Right lobe of liver (tissue), 6 donors: ENCODE measurements at regions not wholly inside any gene's neighbourhood (a gene's known extent, or its start where the extent isn't known, plus 50 kb on each side); places are given as distances from the start of the nearest gene placed in this dataset.
"Not testable (repeated sequence)": the region's sequence is repeated elsewhere in the genome, so short reads cannot be mapped to it uniquely, and the experiment has no call there.

Experiments used
- ATAC-seq, 4 donors: fragments of 200-7000 bp; cut with Tn5 transposase; one replicate each; pipeline ENCODE4 v1.9.1; 2020; ENCODE audit warnings: mild to moderate bottlenecking in 4 of 4, moderate library complexity in 4 of 4
- DNase-seq, 3 donors: peaks; one replicate each; pipeline ENCODE4 v3.0.0-alpha.2; 2020
- H3K27ac ChIP-seq, 3 donors: fragments of 200-600 bp; one replicate each; pipeline ENCODE4 v1.8.0; 2022
- H3K27me3 ChIP-seq, 2 donors: fragments of 200-600 bp; one replicate each; pipeline ENCODE4 v1.8.0; 2022
- H3K36me3 ChIP-seq, 4 donors: fragments of 200-600 bp; sonication (generic) in 1 of 4; one replicate each; pipeline versions ENCODE4 v1.5.1 to v1.8.0; 2017 to 2022; ENCODE audit warnings: control low read depth in 1 of 4
- H3K4me1 ChIP-seq, 4 donors: fragments of 200-600 bp; sonication (generic) in 1 of 4; one replicate each; pipeline versions ENCODE4 v1.5.1 to v1.8.0; 2017 to 2022; ENCODE audit warnings: control low read depth in 1 of 4
- H3K4me3 ChIP-seq, 3 donors: fragments of 200-600 bp; one replicate each; pipeline ENCODE4 v1.8.0; 2022
- H3K9me3 ChIP-seq, 4 donors: fragments of 200-600 bp; sonication (generic) in 1 of 4; one replicate each; pipeline versions ENCODE4 v1.5.1 to v1.8.0; 2017 to 2022; ENCODE audit warnings: control low read depth in 1 of 4
- POLR2A ChIP-seq: fragments of 450-650 bp; IDR thresholded peaks from one replicate; pipeline ENCODE4 v1.6.1; 2017; ENCODE audit warnings: antibody characterized with exemption, mild to moderate bottlenecking
- WGBS: methylation state at CpG from one replicate; pipeline ENCODE4 v1.1.6; 2018; ENCODE audit warnings: low coverage, low lambda C conversion rate; ENCODE audit not compliant: insufficient coverage; ENCODE audit errors: missing lambda C conversion rate; 5-methylcytosine and 5-hydroxymethylcytosine counted together
- intact Hi-C, 2 donors: fragments of 100-400 bp; cut with DNase I; formaldehyde crosslinking; loops; one replicate each; pipeline versions ENCODE4 v1.11.2 to v1.14.1; 2022
- TF ChIP-seq, protein P1 (sequence below), 4 donors: fragments of 200-600 bp in 3 of 4; fragments of 450-650 bp in 1 of 4; IDR thresholded peaks; one replicate each; pipeline versions ENCODE4 v1.5.1 to v1.8.0; 2016 to 2022; ENCODE audit warnings: antibody characterized with exemption in 4 of 4, mild to moderate bottlenecking in 2 of 4
- donor health status: DM: no; HTN: yes; CAD: no.
- donor health status: DM: no; HTN: no; CAD: no.
- donor health status: DM: no; HTN: no; CAD: no.
- donor health status: DM: no; HTN: yes; CAD: no.
- donor health status: DM: no; HTN: yes; CAD: no.

DNA sequence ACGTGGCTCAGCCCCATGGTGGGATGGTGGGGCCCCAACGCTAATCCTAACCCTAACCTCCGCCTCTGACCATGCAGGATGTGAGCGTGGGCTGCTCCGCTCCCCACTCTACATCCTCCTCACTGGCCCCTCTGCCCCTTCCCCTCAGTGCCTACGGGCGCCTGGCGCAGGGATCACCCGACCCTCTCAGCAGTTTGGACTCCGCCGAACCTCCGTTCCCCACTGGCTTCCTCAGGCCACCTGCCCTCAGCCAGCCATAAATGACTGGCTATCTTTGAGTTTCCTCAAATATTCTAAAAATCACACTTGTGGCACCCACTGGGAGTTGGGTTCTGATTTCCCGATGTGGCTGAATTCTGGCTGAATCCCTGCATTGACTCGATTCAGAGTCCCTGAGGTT, 154.2 kb downstream of the NPIPB11 start:
- H3K9me3 ChIP-seq, ATAC-seq, H3K36me3 ChIP-seq, intact Hi-C loops, H3K27me3 ChIP-seq, H3K4me1 ChIP-seq, DNase-seq, H3K4me3 ChIP-seq, H3K27ac ChIP-seq: not testable (repeated sequence)
- WGBS = 93% methylated on average over 2 of the region's 14 CpGs

DNA sequence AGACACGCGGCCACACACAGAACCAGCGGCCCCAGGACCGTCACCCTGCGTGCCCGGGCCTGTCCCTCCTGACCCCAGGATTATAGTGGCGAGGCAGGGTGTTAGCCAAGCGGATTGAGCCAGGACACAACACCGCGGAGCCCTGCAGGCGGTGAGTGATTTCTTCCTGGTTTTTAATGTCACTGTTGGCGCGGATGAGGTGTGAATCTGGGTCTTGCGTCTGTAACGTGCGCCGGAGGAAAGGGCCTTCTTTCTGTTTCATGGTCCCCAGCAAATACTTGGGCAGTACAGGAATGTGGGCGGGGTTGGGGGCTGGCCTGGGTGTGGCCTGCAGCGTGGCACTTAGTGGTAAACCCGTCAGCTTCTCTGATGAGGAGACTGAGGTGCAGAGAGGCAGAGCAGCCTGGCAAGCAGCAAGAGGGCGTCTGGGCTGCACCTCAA, 154.9 kb downstream of the NPIPB11 start:
- H3K9me3 ChIP-seq, intact Hi-C loops, H3K36me3 ChIP-seq, DNase-seq, H3K27ac ChIP-seq, H3K27me3 ChIP-seq, H3K4me1 ChIP-seq, H3K4me3 ChIP-seq: not testable (repeated sequence)
- ATAC-seq = peak in 2 of 4 donors; percentile 8 to 13
- 95% methylated on average over 8 of the region's 21 CpGs for WGBS

DNA sequence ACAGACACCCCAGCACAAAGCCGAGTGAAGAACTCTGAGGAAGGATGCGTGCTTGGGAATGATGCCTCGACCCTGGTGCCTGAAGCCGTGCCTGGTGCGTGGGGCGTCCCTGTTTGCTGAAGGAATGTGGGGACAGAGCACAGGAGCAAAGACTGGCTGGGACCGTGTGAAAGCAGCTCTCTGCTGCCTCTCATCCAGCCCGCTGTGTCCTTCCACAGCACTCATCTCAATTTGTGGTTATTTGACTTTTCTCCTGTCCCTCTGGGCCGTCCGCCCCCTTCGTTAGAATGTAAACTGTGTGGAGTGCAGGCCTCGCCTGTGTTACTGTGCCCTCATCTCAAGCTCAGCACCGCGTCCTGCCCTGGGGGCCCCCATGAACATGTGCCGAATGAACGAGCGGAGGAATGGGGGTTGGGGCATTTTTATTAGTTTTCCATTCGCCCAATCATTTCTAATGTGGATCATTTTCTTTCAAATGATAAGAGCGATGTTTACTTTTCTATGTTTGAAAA, 155.5 kb downstream of the NPIPB11 start:
- H3K4me3 ChIP-seq, DNase-seq, intact Hi-C loops, H3K4me1 ChIP-seq, H3K27me3 ChIP-seq, H3K27ac ChIP-seq, H3K36me3 ChIP-seq, ATAC-seq, H3K9me3 ChIP-seq: not testable (repeated sequence)
- 87% methylated on average over 12 of the region's 19 CpGs for WGBS

DNA sequence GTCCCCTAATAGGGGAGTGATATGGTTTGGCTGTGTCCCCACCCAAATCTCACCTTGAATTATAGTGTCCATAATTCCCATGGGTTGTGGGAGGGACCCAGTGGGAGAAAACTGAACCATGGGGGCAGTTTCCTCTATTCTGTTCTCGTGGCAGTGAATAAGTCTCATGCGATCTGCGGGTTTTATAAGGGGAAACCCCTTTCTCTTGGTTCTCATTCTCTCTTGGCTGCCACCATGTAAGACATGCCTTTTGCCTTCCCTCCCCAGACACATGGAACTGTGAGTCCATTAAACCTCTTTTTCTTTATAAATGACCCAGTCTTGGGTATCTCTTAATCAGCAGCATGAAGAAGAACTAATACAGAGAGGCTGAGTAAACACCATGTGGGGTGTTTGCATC, 156.0 kb downstream of the NPIPB11 start:
- DNase-seq, H3K4me3 ChIP-seq, H3K9me3 ChIP-seq, H3K27me3 ChIP-seq, intact Hi-C loops, H3K27ac ChIP-seq, H3K4me1 ChIP-seq, H3K36me3 ChIP-seq, ATAC-seq: not testable (repeated sequence)
- 89% methylated on average over 3 of the region's 3 CpGs for WGBS

DNA sequence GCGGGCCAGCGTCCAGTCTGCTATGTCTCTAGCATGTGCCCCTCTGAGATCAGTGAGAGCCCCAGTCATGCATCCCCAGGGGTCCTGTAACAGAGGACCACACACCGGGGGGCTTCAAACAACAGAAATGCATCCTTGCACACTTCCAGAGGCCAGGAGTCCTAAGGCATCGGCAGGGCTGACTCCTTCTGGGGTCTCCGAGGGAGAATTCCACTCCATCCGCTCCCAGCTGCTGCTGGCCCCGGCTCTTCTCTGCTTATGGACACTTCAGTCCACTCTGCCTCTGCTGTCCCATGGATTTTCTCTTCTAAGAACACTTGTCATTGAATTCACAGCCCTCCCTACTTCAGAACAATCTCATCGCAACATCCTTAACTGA, 157.6 kb downstream of the NPIPB11 start:
- H3K27ac ChIP-seq = peak overlapping the region in 2 of 3 donors; percentile 36 to 54
- DNase-seq, H3K36me3 ChIP-seq, H3K27me3 ChIP-seq, intact Hi-C loops, H3K4me3 ChIP-seq, ATAC-seq, H3K4me1 ChIP-seq, H3K9me3 ChIP-seq: not testable (repeated sequence)
- 92% methylated on average over 2 of the region's 8 CpGs for WGBS

DNA sequence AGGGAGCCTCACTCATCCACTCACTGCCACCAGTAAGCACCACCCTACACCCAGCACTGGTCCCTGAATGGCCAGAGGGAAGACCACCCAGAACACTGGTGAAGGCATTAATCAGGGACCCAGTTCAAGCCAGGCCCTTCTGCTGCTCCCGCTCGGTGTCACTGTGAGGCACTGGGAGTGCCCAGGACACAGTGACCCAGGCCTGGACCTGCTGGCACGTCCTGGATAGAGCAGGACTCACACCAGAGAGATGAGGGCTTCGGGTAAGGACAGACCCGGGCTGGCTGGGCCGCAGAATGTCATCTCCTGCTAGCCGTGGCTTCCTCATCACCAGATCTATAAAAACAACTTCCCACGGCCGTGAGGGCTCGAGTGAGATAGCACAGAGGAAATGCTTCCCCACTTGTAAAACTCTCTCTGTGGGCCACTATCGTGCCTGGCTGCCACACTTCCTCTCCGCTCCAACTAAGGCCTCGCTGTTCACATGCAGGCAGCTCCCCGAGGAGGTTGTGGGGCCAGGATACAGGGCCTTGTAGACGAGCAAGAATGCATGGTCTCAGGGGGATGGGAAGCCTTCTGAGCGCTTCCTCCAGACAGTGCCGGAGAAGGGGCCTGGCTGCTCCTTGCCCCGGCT, 158.1 kb downstream of the NPIPB11 start:
- peak; percentile 66 to 83 (median 82) for ATAC-seq
- H3K27me3 ChIP-seq, H3K4me3 ChIP-seq, intact Hi-C loops, H3K4me1 ChIP-seq, H3K36me3 ChIP-seq, H3K9me3 ChIP-seq: not testable (repeated sequence)
- peak overlapping the region; percentile 33 to 69 (median 36) for H3K27ac ChIP-seq
- 0% methylated on average over 1 of the region's 18 CpGs for WGBS
- DNase-seq = peak in 1 of 3 donors; percentile 58

DNA sequence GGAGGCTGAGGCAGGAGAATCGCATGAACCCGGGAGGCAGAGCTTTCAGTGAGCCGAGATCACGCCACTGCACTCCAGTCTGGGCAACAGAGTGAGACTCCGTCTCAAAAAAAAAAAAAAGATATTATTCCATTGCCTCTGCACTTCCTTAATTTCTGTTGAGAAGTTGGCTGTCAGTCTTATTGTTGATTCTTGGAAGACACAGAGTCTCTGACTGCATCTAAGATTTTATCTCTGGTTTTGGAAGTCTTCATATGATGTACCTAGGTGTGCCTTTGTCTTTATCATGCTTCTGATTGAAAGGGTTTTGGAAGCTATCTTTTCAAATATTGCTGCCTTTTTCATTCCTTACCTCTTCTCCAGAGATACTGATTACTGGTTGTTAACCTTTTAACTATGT, 160.4 kb downstream of the NPIPB11 start:
- H3K9me3 ChIP-seq, ATAC-seq, H3K4me1 ChIP-seq, H3K27me3 ChIP-seq, DNase-seq, H3K4me3 ChIP-seq, intact Hi-C loops, H3K36me3 ChIP-seq, H3K27ac ChIP-seq: not testable (repeated sequence)
- WGBS = no CpG with 5 or more reads among the region's 5 CpGs

DNA sequence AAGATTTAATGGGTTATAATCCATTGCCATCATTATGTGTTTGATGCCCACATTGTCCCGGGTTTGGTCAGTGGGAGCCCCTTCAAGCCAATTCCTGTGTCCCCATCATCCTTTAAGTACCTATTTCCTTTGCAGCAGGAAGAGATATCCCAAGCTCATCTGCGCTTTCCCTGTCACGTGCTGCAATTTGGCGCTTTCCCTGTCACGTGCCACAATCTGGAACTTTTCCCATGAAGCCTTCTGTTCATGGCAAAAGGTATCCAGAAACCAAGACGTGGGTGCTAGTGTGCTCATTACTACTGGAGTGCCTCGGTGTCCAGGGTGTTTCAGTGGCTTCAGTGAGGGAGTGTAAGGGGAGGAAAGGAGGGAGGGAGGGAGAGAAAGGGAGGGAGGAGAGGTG, 168.5 kb downstream of the NPIPB11 start:
- ATAC-seq (no peak), DNase-seq (no peak)
- TF ChIP-seq POLR2A = no peak
- TF ChIP-seq, protein P1, sequence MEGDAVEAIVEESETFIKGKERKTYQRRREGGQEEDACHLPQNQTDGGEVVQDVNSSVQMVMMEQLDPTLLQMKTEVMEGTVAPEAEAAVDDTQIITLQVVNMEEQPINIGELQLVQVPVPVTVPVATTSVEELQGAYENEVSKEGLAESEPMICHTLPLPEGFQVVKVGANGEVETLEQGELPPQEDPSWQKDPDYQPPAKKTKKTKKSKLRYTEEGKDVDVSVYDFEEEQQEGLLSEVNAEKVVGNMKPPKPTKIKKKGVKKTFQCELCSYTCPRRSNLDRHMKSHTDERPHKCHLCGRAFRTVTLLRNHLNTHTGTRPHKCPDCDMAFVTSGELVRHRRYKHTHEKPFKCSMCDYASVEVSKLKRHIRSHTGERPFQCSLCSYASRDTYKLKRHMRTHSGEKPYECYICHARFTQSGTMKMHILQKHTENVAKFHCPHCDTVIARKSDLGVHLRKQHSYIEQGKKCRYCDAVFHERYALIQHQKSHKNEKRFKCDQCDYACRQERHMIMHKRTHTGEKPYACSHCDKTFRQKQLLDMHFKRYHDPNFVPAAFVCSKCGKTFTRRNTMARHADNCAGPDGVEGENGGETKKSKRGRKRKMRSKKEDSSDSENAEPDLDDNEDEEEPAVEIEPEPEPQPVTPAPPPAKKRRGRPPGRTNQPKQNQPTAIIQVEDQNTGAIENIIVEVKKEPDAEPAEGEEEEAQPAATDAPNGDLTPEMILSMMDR (IDR thresholded peaks at IDR 0.05) = no peak
- H3K36me3 ChIP-seq = no peaks in the 10 kb centered on the region
- H3K9me3 ChIP-seq = no peaks in the 10 kb centered on the region
- H3K27me3 ChIP-seq = no peaks in the 10 kb centered on the region
- H3K27ac ChIP-seq = no peak overlapping the region
- no peaks in the 10 kb centered on the region for H3K4me1 ChIP-seq
- WGBS = 60% methylated on average over 7 of the region's 7 CpGs
- no peak overlapping the region for H3K4me3 ChIP-seq
- intact Hi-C loops = no loop called here

DNA sequence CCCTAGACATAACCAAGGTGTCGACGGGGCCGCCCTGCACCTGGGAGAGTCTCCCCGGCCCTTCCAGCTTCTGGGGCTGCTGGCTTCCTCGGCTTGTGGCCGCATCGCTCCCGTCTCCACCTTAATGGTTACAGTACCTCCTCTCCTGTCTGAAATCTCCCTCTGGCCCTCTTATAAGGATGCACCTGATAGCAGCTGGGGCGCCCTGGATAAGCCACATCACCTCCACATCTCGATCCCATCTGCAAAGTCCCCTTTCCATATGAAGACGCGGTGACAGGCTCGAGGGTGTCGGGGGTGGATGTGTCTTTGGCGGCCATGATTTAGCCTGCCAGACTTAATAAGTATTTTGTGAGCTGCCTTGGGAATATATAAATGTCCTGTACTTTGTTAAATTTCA, 169.0 kb downstream of the NPIPB11 start:
- H3K4me1 ChIP-seq, H3K36me3 ChIP-seq, H3K27me3 ChIP-seq, ATAC-seq, H3K9me3 ChIP-seq, H3K4me3 ChIP-seq, H3K27ac ChIP-seq, intact Hi-C loops, DNase-seq: not testable (repeated sequence)
- WGBS = 98% methylated on average over 12 of the region's 15 CpGs

DNA sequence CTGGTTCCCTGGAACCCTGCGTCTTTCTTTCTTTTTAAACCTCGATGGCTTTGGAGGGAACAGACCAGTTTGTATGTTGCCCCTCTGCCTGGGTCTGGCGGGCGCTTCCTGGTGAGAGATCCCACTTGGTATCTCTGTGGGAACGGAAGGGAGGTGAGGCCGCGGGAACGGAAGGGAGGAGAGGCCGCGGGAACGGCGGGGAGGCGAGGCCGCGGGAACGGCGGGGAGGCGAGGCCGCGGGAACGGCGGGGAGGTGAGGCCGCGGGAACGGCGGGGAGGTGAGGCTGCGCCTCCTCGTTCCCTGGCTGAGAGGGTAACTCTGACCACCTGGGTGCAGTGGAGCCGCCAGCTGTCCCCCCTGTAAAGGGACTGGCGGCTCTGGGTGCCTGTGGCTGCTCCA, 169.5 kb downstream of the NPIPB11 start:
- H3K4me3 ChIP-seq, DNase-seq, H3K4me1 ChIP-seq, ATAC-seq, H3K27me3 ChIP-seq, H3K27ac ChIP-seq, H3K9me3 ChIP-seq, H3K36me3 ChIP-seq, intact Hi-C loops: not testable (repeated sequence)
- WGBS = 95% methylated on average over 13 of the region's 30 CpGs

DNA sequence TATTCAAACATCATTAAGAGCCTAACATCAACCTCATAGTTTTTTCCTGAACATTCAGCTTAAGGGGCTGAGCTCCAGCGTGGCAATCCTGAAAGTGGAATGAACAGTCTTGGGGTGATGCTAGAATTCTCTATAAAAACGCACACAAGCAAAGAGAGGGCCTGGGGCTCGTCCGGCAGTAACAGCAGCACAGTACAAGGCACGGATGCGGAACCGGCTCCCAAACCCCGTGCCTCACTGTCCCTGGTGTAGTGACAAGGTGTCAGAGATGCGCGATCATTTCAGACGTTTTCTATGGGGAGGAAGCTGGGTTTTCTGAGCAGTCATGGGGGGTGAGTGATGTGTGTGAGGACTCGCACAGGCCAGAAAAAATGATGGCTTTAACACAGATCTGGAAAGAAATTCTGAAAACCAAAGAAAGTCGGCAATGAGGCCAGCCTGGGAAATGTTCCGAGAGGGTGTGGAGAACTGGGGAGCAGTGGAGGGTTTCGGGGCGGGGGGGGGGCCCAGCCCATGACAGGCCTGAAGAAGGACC, 170.6 kb downstream of the NPIPB11 start:
- WGBS = 95% methylated on average over 10 of the region's 16 CpGs
- H3K27ac ChIP-seq, H3K36me3 ChIP-seq, DNase-seq, H3K27me3 ChIP-seq, intact Hi-C loops, H3K4me3 ChIP-seq, H3K9me3 ChIP-seq, H3K4me1 ChIP-seq, ATAC-seq: not testable (repeated sequence)
